ENCODE measurements at regions not wholly inside any gene's neighbourhood (a gene's known extent, or its start where the extent isn't known, plus 50 kb on each side); places are given as distances from the start of the nearest gene placed in this dataset.

DNA sequence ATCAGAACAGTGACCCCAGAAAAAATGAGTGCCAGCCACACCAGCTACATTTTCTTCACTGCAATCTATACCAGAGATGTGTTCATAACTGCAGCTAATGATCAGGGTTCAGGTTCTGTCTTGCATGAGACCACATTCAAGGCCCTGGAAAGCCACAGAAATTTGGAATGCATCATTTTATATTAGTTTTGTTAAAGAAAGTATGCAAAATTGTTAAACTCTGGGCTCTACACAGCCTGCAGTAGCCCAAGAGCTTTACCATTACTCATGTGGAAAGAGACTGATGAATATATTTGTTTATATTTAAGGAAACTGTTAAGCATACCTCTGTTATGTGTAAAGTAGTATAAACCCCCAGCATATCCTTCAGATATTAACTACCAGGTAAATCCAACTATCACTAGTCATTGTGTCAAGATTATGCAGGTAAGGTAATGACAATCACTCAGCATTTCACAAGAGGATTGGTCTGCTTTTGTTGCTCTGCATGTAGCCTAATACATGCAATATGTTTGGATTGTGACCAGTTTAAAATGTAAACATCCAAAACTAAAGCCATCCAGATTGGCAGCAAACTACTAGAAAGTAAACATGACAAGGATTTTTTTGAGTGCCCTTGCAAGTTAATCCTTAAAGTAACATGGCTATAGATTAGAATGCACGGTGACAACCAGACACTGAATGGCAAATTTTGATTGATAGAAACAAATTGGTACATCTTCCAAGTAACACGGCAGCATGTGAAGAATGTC, 429.1 kb upstream of the ARGLU1 start:
- no peak for DNase-seq

GRCh38 chr13:106990594-106990993, 422.7 kb upstream of the ARGLU1 start:
- DNase-seq: no peak

- no peak for DNase-seq
Measured at GRCh38 chr13:106989876-106990275, 421.9 kb upstream of the ARGLU1 start.

- no peak for DNase-seq
Measured at GRCh38 chr13:106987427-106987785, 419.5 kb upstream of the ARGLU1 start.

DNA sequence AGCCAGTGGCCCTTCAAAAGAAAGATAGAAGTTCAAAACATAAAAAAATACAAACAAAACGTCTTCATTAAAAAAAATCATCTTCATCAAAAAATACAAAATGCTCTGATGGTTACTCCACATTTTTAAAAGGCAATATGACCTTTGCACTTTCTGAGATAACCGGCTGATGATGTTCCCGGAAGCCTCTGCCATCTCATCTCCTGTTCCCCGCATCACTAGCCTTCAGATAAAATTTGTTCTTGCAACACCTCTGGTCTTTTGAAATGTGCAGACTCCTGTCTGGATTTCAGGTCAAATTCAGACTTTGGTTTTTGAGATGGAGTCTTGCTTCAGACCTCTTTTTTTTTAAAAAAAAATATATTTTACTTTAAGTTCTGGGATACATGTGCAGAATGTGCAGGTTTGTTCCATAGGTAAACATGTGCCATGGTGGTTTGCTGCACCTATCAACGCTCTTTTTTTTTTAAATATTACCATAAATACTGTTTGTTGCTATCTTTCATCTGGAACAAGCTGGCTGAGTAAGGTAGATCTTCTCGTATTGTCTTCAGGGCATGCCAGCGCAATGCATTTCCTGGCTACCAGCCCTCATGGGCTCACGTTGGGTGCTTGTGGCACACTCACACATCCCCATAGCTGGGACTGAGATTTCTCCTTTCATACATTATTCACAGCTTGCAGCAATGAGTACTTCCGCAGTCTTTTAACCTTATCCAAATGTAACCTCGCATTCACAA, 418.9 kb upstream of the ARGLU1 start:
- no peak for DNase-seq

- DNase-seq: no peak
Measured at GRCh38 chr13:106986033-106986484, 418.1 kb upstream of the ARGLU1 start.

DNA sequence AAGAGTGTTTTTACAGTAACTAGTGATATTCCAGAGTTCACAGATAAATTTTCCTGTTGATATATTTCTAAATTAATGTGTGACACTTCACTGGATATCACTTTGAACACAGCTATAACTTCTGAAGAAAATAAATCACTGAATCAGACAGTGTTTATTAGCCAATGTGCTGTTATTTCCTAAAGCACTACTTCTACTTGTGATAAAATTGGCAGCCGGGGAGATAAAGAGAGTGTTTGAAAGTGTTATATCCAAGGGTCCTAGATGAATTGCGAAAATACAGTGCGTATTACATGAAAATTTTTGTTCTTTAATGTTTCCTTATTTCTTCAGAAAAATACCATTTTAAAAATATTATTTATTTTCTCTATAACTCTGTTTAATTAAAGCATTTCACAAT, 417.5 kb upstream of the ARGLU1 start:
- no peak for DNase-seq

GRCh38 chr13:106981051-106981450, 413.1 kb upstream of the ARGLU1 start:
- DNase-seq: no peak

GRCh38 chr13:106967391-106967790, 399.5 kb upstream of the ARGLU1 start:
- no peak for DNase-seq

DNA sequence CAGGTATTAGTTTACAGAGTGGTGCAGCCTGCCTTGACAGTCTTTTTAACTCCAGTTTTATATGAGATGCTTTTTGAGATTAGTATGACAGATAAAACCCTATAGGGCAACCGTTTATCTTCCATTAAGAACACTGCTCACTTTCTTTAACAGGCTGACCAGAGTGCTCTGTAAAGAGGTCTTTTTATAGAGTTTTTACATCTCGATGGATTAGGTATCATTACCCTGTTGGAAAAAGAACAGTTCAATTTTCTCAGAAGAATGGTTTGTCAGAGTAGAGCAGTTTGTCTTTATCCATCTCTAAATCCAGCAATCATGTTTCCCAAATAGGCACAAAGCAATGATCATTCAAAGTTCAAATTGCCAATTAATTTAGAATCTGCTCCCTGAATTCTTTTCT, 395.2 kb upstream of the ARGLU1 start:
- no peak for DNase-seq

DNA sequence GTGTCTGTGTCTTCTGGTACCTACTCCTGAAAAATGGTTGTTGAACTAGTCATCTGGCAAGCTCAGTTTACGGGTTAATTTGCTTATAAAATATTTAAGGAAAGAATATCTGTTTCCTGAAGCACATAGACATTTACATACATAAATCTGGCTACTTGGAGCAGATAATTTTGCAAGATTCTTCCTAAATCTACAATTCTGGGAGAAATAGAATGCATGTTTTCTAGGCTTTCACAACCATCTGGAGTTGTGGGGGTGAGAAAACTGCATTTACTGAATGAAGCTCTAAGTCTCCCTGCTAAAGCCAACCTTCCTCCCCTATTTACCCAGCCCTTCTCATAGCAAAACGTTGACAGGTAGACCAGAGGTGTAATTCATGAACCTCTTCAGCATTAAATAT, 393.7 kb upstream of the ARGLU1 start:
- DNase-seq: no peak

GRCh38 chr13:106961216-106961615, 393.3 kb upstream of the ARGLU1 start:
- DNase-seq: no peak

DNA sequence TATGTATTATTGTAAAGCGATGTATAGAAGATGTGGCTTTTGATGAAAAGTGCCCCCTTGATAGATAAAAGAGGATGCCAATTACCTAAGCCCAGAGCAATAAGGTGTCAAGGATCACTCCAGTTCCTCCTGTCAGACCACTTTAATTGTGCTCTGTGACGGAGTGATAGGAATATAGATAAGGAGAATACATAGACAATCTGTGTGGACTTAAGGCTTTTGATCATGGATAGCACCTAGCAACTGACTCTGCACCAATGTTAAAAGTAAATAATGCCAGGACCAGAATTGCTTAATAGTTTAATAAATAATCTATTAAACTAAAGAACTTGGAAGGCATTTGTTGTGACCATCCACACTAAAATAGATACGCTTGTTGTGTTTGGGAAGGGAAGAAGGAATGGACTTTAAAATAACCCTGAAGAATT, 390.7 kb upstream of the ARGLU1 start:
- no peak for DNase-seq

DNA sequence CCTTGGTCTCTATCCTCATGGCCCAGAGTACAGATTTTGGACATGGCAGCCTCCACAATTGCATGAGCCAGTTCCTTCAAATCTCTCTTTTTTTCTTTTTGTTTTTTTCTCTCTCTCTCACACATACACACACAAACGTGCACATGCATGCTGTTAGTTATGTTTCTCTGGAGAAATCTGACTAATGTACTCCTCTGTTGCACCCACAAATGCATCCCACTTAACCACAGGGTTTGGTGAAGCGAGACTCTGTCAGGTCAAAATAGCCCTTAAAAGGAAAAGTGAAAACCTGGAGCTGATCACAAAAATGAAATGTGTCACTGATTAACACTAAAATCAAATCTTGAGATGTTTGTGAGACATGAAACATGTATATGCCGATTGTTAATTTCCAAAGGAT, 374.6 kb upstream of the ARGLU1 start:
- no peak for DNase-seq

GRCh38 chr13:106941779-106942178, 373.8 kb upstream of the ARGLU1 start:
- DNase-seq: no peak

DNA sequence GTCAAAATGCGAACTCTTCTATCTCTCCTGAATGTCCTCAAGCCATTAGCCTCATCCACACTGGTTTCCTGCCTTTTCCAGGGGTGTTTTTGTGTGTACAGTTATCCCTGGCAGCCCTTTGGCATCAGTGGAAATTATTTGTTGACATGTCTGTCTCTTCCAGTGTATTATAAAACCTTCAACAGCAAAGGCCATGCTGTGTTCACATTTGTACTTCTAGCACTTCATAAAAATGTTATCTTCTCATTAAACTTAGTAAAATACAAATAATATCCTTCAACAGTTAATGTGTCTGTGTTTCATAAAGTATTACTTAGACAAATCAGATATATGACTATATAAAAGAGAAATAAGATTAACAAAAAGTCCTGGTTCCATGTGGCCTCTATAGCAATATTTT, 359.5 kb upstream of the ARGLU1 start:
- no peak for DNase-seq

GRCh38 chr13:106922384-106922783, 354.4 kb upstream of the ARGLU1 start:
- DNase-seq: no peak

GRCh38 chr13:106919638-106920037, 351.7 kb upstream of the ARGLU1 start:
- no peak for DNase-seq

DNA sequence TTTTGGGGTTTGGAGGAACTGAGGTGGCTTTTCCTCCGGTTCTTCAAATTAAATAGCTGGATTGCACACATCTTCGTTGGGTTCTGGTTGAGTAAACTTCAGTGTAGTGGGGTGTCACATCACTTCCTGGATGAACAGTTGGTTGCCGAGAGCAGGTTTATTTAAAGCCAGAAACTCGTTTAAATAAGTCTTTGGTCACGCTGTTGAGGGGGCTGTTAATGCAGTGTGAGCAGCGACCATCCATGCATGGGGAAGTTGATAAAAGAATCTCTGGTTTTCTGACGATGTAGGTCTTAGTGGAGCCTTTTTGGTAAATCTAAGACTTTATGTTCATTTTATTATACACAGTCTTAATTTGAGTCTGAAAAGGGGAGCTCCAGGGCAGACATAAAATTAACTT, 351.2 kb upstream of the ARGLU1 start:
- no peak for DNase-seq

GRCh38 chr13:106918557-106918860, 350.6 kb upstream of the ARGLU1 start:
- no peak for DNase-seq

DNA sequence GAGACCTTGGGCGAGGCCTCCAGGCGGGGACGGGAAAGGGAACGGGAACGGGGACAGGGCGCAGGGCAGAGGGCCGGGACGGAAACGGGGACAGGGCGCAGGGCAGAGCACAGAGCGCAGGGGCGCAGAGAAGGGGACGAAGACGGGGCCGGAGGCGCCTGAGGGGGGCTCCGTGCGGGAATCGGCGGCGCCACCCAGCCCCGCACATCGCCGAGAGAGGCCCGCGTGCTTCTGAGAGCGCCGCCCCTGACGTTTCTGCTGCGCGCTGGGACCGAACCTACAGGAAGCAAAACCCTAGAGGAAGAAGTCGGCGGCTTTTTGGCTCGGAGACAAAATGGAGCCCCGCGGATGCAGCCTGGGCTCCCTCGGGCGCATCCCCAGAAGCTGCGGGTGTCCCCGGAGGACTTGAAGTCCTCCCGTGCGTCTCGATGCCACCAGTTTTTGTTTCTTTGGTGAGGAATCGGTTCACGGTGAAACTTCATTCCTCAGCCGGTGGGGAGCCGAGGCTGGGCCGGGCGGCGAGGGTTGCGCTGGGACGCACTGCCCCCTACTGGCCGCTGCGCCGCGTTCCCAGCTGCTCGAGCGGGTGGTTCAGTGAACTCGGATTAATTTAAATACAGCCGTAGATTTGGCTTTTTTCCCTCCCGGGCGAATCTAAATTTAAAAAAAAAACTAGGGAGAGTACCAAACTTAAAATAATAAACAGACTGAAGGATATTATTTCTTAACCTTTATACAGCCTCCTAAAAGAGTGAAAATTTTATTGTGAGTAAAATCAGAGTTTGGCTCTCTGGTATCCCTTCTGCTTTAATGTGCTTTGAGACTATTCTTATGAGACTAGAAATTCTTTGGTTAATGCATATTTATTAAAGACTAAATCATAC, 350.0 kb upstream of the ARGLU1 start:
- DNase-seq: peak; percentile 68

DNA sequence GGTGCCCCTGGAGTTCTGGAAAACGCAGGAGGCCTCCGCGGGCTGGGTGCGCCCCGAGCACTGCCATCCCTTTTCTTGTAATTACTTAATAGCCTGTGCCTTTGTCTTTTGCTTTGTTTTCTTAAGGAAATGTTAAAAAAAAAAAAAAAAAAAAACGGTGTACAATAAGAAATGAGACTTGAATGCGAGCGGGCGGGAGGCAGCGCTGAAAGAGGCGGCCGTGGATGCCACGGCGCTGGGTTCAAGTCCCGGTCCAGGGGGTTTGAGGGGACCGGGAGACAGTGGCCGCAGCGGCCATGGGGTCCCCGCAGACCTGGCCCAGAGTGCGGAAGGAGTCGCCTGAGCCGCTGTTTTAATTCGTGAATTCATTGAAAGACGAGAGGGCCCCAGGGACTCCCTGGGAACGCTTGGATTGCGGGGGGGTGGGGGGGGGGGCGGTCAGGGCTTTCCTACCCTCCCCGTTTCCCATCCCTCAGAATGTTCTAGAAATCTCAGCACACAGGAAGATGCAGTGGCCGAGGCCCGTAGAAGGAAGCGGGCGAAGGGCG, 349.2 kb upstream of the ARGLU1 start:
- DNase-seq: no peak

DNA sequence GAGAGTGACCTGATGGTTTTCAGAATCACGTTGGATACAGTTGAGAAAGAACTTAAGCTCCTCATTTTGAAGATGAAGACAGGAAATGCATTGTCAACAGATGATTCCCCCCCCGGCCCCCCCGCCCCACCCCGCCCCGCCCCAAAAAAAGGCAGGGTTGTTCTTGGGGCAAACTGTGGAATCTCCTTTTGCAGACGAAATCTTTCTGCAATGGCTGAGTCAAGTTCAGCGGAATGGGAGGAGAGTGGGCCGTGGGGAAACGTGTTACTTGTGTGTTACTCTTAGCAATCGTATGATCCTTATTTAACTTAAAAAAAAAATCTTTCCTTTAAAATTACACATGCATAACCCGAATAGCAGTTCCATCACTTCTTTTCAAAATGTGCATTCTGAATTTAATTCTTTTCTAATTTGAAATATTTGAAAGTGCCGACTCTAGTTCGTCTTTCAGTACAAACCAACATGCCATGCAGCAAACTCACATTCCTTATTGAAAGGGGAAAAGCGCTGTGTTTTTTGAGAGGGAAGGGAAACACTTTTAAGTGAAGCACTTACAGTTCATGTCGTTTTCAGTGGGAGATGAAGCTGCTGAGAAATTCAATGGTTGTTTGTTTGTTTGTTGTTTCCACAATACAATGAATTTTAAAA, 348.5 kb upstream of the ARGLU1 start:
- no peak for DNase-seq
